HEK293 (cell line): ENCODE measurements at regions not wholly inside any gene's neighbourhood (a gene's known extent, or its start where the extent isn't known, plus 50 kb on each side); places are given as distances from the start of the nearest gene placed in this dataset.

ENCODE experiments used
- CTCF ChIA-PET: fragments of 350-600 bp; formaldehyde crosslinking; extraction: SDS; loops from one replicate; lab custom pipeline; 2021; ENCODE audit warnings: antibody characterized with exemption; lab: Yijun Ruan, JAX
- POLR2A ChIA-PET: fragments of 300-600 bp; formaldehyde crosslinking; extraction: SDS; loops from one replicate; lab custom pipeline; 2020; ENCODE audit warnings: antibody characterized with exemption, inconsistent platforms; lab: Yijun Ruan, JAX
- H3K27ac ChIP-seq: fragments of 200-500 bp; sonication (Bioruptor generic); 2 replicates; pipeline ENCODE4 v1.5.1; 2014; ENCODE audit warnings: low read depth, low read length, control low read depth, inconsistent platforms; ENCODE audit errors: extremely low read depth
- H3K36me3 ChIP-seq, 2 experiments: fragments of 200-500 bp in 1 of 2; sonication (Bioruptor generic) in 1 of 2; 1 replicate in 1 of 2; 2 replicates in 1 of 2; pipeline ENCODE4 v1.5.1; 2014 to 2017; ENCODE audit warnings: inconsistent platforms in 2 of 2, low read length in 2 of 2; ENCODE audit not compliant: control insufficient read depth in 2 of 2, insufficient read depth in 1 of 2
- H3K4me1 ChIP-seq: fragments of 200-500 bp; sonication (Bioruptor generic); 2 replicates; pipeline ENCODE4 v1.5.1; 2014; ENCODE audit warnings: mild to moderate bottlenecking, low read length, inconsistent platforms; ENCODE audit not compliant: control insufficient read depth, insufficient read depth
- H3K4me3 ChIP-seq: 2 replicates; pipeline ENCODE4 v1.5.1; 2011; ENCODE audit warnings: low read depth, mild to moderate bottlenecking, control low read depth, low read length, moderate library complexity
- H3K9me3 ChIP-seq: fragments of 200-500 bp; sonication (Bioruptor generic); 2 replicates; pipeline ENCODE4 v1.5.1; 2014; ENCODE audit warnings: low read depth, low read length, inconsistent platforms; ENCODE audit not compliant: control insufficient read depth, insufficient read depth
- HOXA7 ChIP-seq: sonication (generic); formaldehyde crosslinking; IDR thresholded peaks from 2 replicates; pipeline ENCODE4 v1.8.1; 2022; ENCODE audit warnings: missing genetic modification reagents, borderline replicate concordance
- MYNN ChIP-seq: fragments of 450-650 bp; formaldehyde crosslinking; IDR thresholded peaks from 2 replicates; pipeline ENCODE4 v1.5.1; 2016; ENCODE audit warnings: missing biosample characterization, missing genetic modification characterization, borderline replicate concordance
- PRDM2 ChIP-seq: fragments of 450-650 bp; formaldehyde crosslinking; IDR thresholded peaks from 2 replicates; pipeline ENCODE4 v1.5.1; 2016; ENCODE audit warnings: missing biosample characterization, missing genetic modification characterization, borderline replicate concordance
- SETDB1 ChIP-seq: IDR thresholded peaks from one replicate; pipeline ENCODE4 v1.6.1; 2017; ENCODE audit warnings: mild to moderate bottlenecking, low read length, moderate library complexity, mixed read lengths; ENCODE audit not compliant: insufficient read length
- SP2 ChIP-seq: fragments of 450-650 bp; formaldehyde crosslinking; IDR thresholded peaks from 2 replicates; pipeline ENCODE4 v1.5.1; 2016; ENCODE audit warnings: missing biosample characterization, missing genetic modification characterization
- YY2 ChIP-seq: fragments of 450-650 bp; formaldehyde crosslinking; IDR thresholded peaks from 2 replicates; pipeline ENCODE4 v1.5.1; 2016; ENCODE audit warnings: missing biosample characterization, missing genetic modification characterization
- ZEB2 ChIP-seq: fragments of 450-650 bp; formaldehyde crosslinking; IDR thresholded peaks from 2 replicates; pipeline ENCODE4 v1.5.1; 2016; ENCODE audit warnings: missing biosample characterization, missing genetic modification characterization
- ZNF138 ChIP-seq: fragments of 450-650 bp; formaldehyde crosslinking; IDR thresholded peaks from 2 replicates; pipeline ENCODE4 v1.5.1; 2016; ENCODE audit warnings: missing biosample characterization, missing genetic modification characterization, borderline replicate concordance
- ZNF157 ChIP-seq: fragments of 450-650 bp; formaldehyde crosslinking; IDR thresholded peaks from 2 replicates; pipeline ENCODE4 v1.5.1; 2016; ENCODE audit warnings: missing biosample characterization, missing genetic modification characterization
- ZNF175 ChIP-seq: fragments of 450-650 bp; formaldehyde crosslinking; IDR thresholded peaks from 2 replicates; pipeline ENCODE4 v1.5.1; 2016; ENCODE audit warnings: missing biosample characterization, missing genetic modification characterization
- ZNF19 ChIP-seq: fragments of 450-650 bp; formaldehyde crosslinking; IDR thresholded peaks from 2 replicates; pipeline ENCODE4; 2016; ENCODE audit warnings: missing biosample characterization, missing genetic modification characterization, low read depth
- ZNF239 ChIP-seq: fragments of 450-650 bp; formaldehyde crosslinking; IDR thresholded peaks from 2 replicates; pipeline ENCODE4 v1.5.1; 2016; ENCODE audit warnings: missing biosample characterization, missing genetic modification characterization
- ZNF394 ChIP-seq: fragments of 450-650 bp; formaldehyde crosslinking; IDR thresholded peaks from 2 replicates; pipeline ENCODE4 v1.5.1; 2016; ENCODE audit warnings: missing biosample characterization, missing genetic modification characterization, mild to moderate bottlenecking, moderate library complexity, borderline replicate concordance
- ZNF488 ChIP-seq: fragments of 450-650 bp; formaldehyde crosslinking; IDR thresholded peaks from 2 replicates; pipeline ENCODE4 v1.5.1; 2016; ENCODE audit warnings: missing biosample characterization, missing genetic modification characterization
- ZNF513 ChIP-seq: fragments of 450-650 bp; IDR thresholded peaks from 2 replicates; pipeline ENCODE4 v1.5.1; 2018; ENCODE audit warnings: missing biosample characterization, missing genetic modification characterization
- ZNF561 ChIP-seq: fragments of 450-650 bp; IDR thresholded peaks from 2 replicates; pipeline ENCODE4 v1.5.1; 2018; ENCODE audit warnings: missing biosample characterization, missing genetic modification characterization, borderline replicate concordance
- ZNF600 ChIP-seq: fragments of 450-650 bp; formaldehyde crosslinking; IDR thresholded peaks from 2 replicates; pipeline ENCODE4 v1.5.1; 2016; ENCODE audit warnings: missing biosample characterization, missing genetic modification characterization
- ZNF621 ChIP-seq: fragments of 450-650 bp; formaldehyde crosslinking; IDR thresholded peaks from 2 replicates; pipeline ENCODE4 v1.5.1; 2017; ENCODE audit warnings: missing biosample characterization, missing genetic modification characterization
- ZNF626 ChIP-seq: fragments of 450-650 bp; sonication (Bioruptor Pico); formaldehyde crosslinking; IDR thresholded peaks from 2 replicates; pipeline ENCODE4 v1.5.1; 2018; ENCODE audit warnings: missing biosample characterization, missing genetic modification characterization, inconsistent platforms
- ZNF654 ChIP-seq: fragments of 450-650 bp; formaldehyde crosslinking; IDR thresholded peaks from 2 replicates; pipeline ENCODE4 v1.5.1; 2016; ENCODE audit warnings: low read depth, missing biosample characterization, missing genetic modification characterization
- ZNF677 ChIP-seq: fragments of 450-650 bp; IDR thresholded peaks from 2 replicates; pipeline ENCODE4 v1.5.0; 2018; ENCODE audit warnings: missing biosample characterization, mild to moderate bottlenecking, missing genetic modification characterization, moderate library complexity
- ZNF704 ChIP-seq: fragments of 450-650 bp; formaldehyde crosslinking; IDR thresholded peaks from 2 replicates; pipeline ENCODE4 v1.5.1; 2016; ENCODE audit warnings: missing biosample characterization, missing genetic modification characterization
- ZNF76 ChIP-seq: fragments of 450-650 bp; formaldehyde crosslinking; IDR thresholded peaks from 2 replicates; pipeline ENCODE4; 2016; ENCODE audit warnings: low read depth, missing biosample characterization, missing genetic modification characterization, borderline replicate concordance
- ZNF791 ChIP-seq: fragments of 450-650 bp; formaldehyde crosslinking; IDR thresholded peaks from 2 replicates; pipeline ENCODE4 v1.5.1; 2016; ENCODE audit warnings: missing biosample characterization, missing genetic modification characterization
- ZSCAN16 ChIP-seq: fragments of 450-650 bp; formaldehyde crosslinking; IDR thresholded peaks from 2 replicates; pipeline ENCODE4 v1.5.1; 2016; ENCODE audit warnings: missing biosample characterization, missing genetic modification characterization

- Histone ChIP-seq H3K27ac (no peak overlapping the region), H3K4me3 (no peak overlapping the region), H3K4me1 (no peaks in the 10 kb centered on the region), H3K36me3 (no peaks in the 10 kb centered on the region), H3K9me3 (no peaks in the 10 kb centered on the region)
- no peak for TF ChIP-seq ZSCAN16 (tag by site-specific recombination)
- no peak for TF ChIP-seq ZNF76 (tag by site-specific recombination)
- CTCF ChIA-PET: no interaction called here
- POLR2A ChIA-PET: no interaction called here
Measured at GRCh38 chr3:110711851-110712516, 359.6 kb upstream of the NECTIN3 start.

- Histone ChIP-seq H3K4me1 (no peaks in the 10 kb centered on the region), H3K36me3 (no peaks in the 10 kb centered on the region), H3K4me3 (no peak overlapping the region), H3K27ac (no peak overlapping the region), H3K9me3 (no peaks in the 10 kb centered on the region)
- TF ChIP-seq ZNF626 (tag by site-specific recombination): no peak
- TF ChIP-seq ZNF654: no peak
- TF ChIP-seq ZNF677: no peak
- TF ChIP-seq ZNF600 (tag by site-specific recombination): no peak
- TF ChIP-seq ZNF621 (tag by site-specific recombination): no peak
- no peak for TF ChIP-seq ZNF175
- TF ChIP-seq ZNF488: no peak
- TF ChIP-seq ZNF239: no peak
- TF ChIP-seq ZNF704 (tag by site-specific recombination): no peak
- no peak for TF ChIP-seq ZNF157 (tag by site-specific recombination)
- TF ChIP-seq ZNF19 (tag by site-specific recombination): no peak
- no peak for TF ChIP-seq ZNF138 (tag by site-specific recombination)
- TF ChIP-seq ZNF394 (tag by site-specific recombination): no peak
- TF ChIP-seq YY2 (tag by site-specific recombination): no peak
- TF ChIP-seq ZEB2 (tag by site-specific recombination): no peak
- TF ChIP-seq ZNF513 (tag by site-specific recombination): no peak
- no peak for TF ChIP-seq ZNF791 (tag by site-specific recombination)
- TF ChIP-seq SETDB1: no peak
- no peak for TF ChIP-seq SP2 (tag by site-specific recombination)
- POLR2A ChIA-PET: no interaction called here
- CTCF ChIA-PET: no interaction called here
Measured at GRCh38 chr3:110727056-110727455, 344.6 kb upstream of the NECTIN3 start.

GRCh38 chr3:110731148-110731547, 340.5 kb upstream of the NECTIN3 start:
- no peak overlapping the region for H3K27ac ChIP-seq
- H3K4me3 ChIP-seq: no peak overlapping the region
- ChIA-PET POLR2A (no interaction called here), CTCF (no interaction called here)
- H3K36me3 ChIP-seq: no peaks in the 10 kb centered on the region
- no peaks in the 10 kb centered on the region for H3K4me1 ChIP-seq
- H3K9me3 ChIP-seq: no peaks in the 10 kb centered on the region
- TF ChIP-seq ZNF561 (tag by site-specific recombination): no peak
- TF ChIP-seq MYNN (tag by site-specific recombination): no peak
- TF ChIP-seq HOXA7 (CRISPR knock-in tag): no peak
- no peak for TF ChIP-seq PRDM2 (tag by site-specific recombination)
